Gastroesophageal sphincter (tissue), 4 donors: ENCODE measurements at regions not wholly inside any gene's neighbourhood (a gene's known extent, or its start where the extent isn't known, plus 50 kb on each side); places are given as distances from the start of the nearest gene placed in this dataset.

Source experiments
- ATAC-seq: fragments of 150-250 bp; one replicate; pipeline ENCODE4 v1.9.1; 2016; ENCODE audit warnings: mild to moderate bottlenecking, moderate library complexity
- H3K27ac ChIP-seq, 4 donors: fragments of 200-600 bp; sonication (generic) in 3 of 4; 1 replicate in 3 of 4; 2 replicates in 1 of 4; pipeline ENCODE4 v1.5.1; 2016 to 2019
- H3K27me3 ChIP-seq: fragments of 200-600 bp; sonication (generic); one replicate; pipeline ENCODE4 v1.5.1; 2019
- H3K36me3 ChIP-seq, 2 donors: fragments of 200-600 bp; sonication (generic); one replicate each; pipeline ENCODE4 v1.5.1; 2019; ENCODE audit warnings: control low read depth in 1 of 2
- H3K4me1 ChIP-seq, 3 donors: fragments of 200-600 bp; sonication (generic); 1 replicate in 2 of 3; 2 replicates in 1 of 3; pipeline ENCODE4 v1.5.1; 2016 to 2019; ENCODE audit warnings: control low read depth in 2 of 3
- H3K4me3 ChIP-seq, 2 donors: fragments of 200-600 bp; sonication (generic); one replicate each; pipeline ENCODE4 v1.5.1; 2019; ENCODE audit warnings: mild to moderate bottlenecking in 1 of 2, moderate library complexity in 1 of 2
- H3K9me3 ChIP-seq, 3 donors: fragments of 200-600 bp; sonication (generic); one replicate each; pipeline ENCODE4 v1.5.1; 2017 to 2019; ENCODE audit warnings: control low read depth in 2 of 3
- EP300 ChIP-seq: sonication (generic); formaldehyde crosslinking; IDR thresholded peaks from one replicate; pipeline ENCODE4 v1.6.1; 2017; ENCODE audit warnings: antibody characterized with exemption, mild to moderate bottlenecking
- POLR2A ChIP-seq, 2 donors: fragments of 450-650 bp; IDR thresholded peaks; one replicate each; pipeline ENCODE4 v1.6.1; 2017; ENCODE audit warnings: antibody characterized with exemption in 2 of 2, mild to moderate bottlenecking in 2 of 2, moderate library complexity in 1 of 2
- POLR2AphosphoS5 ChIP-seq: sonication (generic); formaldehyde crosslinking; IDR thresholded peaks from one replicate; pipeline ENCODE4 v1.6.1; 2017; ENCODE audit warnings: antibody characterized with exemption
- WGBS, 2 donors: methylation state at CpG; one replicate each; pipeline ENCODE4 v1.1.5; 2018; ENCODE audit warnings: low coverage in 1 of 2; 5-methylcytosine and 5-hydroxymethylcytosine counted together
- TF ChIP-seq, protein P1 (sequence below), 4 experiments: fragments of 200-600 bp in 2 of 4; fragments of 450-650 bp in 2 of 4; sonication (generic) in 1 of 4; IDR thresholded peaks; one replicate each; pipeline ENCODE4 v1.5.1; 2017 to 2019; ENCODE audit warnings: antibody characterized with exemption in 4 of 4, mild to moderate bottlenecking in 2 of 4, moderate library complexity in 2 of 4

DNA sequence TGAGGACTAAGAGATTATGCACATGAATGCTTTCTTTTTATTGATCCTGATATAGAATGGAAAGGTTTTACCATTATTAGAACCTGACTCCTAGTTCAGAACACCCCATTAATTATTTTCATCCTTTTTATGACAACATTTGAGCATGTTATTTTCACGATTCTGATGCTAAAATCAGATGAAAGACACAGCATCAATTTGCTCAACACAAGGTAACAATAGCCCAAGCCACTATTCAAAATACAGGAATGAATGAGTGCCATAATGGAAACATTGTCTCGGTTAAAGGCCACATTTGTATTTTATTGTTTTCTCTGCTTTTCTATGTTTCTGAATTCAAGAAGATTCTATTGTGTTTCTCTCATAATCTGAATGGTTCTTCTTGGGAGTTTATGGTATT, 126.3 kb upstream of the POF1B start:
- Histone ChIP-seq H3K9me3 (no peaks in the 10 kb centered on the region), H3K27ac (no peak overlapping the region), H3K27me3 (no peaks in the 10 kb centered on the region), H3K4me3 (no peak overlapping the region), H3K36me3 (no peaks in the 10 kb centered on the region), H3K4me1 (no peaks in the 10 kb centered on the region)
- no peak for ATAC-seq
- WGBS, 2 donors = 51 to 58% methylated on average over 2 of the region's 2 CpGs
- TF ChIP-seq POLR2AphosphoS5 (no peak), EP300 (no peak), POLR2A (IDR thresholded peaks at IDR 0.05) (no peak)
- TF ChIP-seq, protein P1, sequence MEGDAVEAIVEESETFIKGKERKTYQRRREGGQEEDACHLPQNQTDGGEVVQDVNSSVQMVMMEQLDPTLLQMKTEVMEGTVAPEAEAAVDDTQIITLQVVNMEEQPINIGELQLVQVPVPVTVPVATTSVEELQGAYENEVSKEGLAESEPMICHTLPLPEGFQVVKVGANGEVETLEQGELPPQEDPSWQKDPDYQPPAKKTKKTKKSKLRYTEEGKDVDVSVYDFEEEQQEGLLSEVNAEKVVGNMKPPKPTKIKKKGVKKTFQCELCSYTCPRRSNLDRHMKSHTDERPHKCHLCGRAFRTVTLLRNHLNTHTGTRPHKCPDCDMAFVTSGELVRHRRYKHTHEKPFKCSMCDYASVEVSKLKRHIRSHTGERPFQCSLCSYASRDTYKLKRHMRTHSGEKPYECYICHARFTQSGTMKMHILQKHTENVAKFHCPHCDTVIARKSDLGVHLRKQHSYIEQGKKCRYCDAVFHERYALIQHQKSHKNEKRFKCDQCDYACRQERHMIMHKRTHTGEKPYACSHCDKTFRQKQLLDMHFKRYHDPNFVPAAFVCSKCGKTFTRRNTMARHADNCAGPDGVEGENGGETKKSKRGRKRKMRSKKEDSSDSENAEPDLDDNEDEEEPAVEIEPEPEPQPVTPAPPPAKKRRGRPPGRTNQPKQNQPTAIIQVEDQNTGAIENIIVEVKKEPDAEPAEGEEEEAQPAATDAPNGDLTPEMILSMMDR (IDR thresholded peaks at IDR 0.05) = no peak

DNA sequence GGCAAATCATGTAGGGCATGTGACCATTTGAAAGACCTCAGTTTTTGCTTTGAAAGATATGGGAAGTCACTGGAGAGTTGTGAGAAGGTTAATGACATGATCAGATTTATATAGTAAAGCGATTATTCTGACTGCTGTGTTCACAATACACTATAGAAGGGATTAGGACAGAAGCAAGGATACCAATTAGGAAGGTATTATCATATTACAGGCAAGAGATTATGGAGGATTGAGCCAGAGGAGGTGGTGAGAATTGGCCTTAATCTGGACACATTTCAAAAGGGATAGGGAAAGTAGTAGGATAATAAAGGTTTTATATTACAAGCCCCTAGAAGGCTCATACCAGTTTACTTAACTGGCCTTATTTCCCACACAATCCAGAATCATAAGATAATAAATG, 124.9 kb upstream of the POF1B start:
- H3K27me3 ChIP-seq = no peaks in the 10 kb centered on the region
- TF ChIP-seq POLR2AphosphoS5 (no peak), EP300 (no peak), POLR2A (IDR thresholded peaks at IDR 0.05) (no peak)
- WGBS, 2 donors = 64% methylated on average over 1 of the region's 1 CpG; no CpG with 5 or more reads in 1 of the 2 donors
- no peak overlapping the region for H3K4me3 ChIP-seq
- no peaks in the 10 kb centered on the region for H3K36me3 ChIP-seq
- no peaks in the 10 kb centered on the region for H3K4me1 ChIP-seq
- no peak for ATAC-seq
- H3K9me3 ChIP-seq = no peaks in the 10 kb centered on the region
- no peak overlapping the region for H3K27ac ChIP-seq

DNA sequence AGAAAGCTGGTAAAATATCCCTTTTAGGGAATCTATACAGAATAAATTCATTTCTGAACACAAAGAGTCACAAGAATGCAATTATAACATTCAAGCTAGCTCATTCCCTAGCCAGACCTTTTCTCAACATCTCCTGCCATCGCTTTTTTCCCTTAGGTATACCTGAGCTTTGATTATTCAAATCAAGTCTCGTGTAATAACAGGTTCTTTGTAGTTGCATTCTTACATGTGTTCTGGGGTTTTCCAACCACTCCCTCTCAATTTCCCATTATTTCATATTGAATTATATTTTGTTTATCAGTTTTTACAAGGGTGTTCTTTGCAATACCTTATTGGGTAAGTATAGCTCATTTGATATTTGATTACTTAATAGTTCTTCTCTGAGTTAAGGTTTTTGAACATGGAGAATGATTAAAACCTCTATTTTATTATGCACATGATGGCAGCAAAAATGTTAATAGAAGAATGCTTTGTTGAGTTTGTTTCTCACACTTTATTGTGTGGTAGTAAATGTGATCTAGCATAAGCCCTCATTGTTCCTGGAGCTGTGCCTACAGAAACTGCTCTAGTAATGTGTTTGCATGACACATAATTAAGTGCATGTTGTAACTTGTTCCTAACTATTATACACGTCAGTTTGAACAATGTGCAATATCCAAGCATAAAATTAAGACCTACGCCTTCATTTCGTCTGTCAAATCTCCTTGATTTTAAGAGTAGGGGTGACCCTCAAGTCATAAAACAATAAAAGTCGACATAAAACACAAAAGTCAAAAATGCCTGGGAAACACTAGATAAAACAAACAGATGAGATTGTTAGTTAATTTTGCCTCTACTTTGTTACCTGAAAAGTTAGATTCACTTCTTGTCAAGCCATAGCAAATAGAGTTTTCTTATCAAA, 124.0 kb upstream of the POF1B start:
- H3K27me3 ChIP-seq = no peaks in the 10 kb centered on the region
- 49 to 71% methylated on average over 6 of the region's 6 CpGs for WGBS, 2 donors
- H3K27ac ChIP-seq = no peak overlapping the region
- no peaks in the 10 kb centered on the region for H3K9me3 ChIP-seq
- H3K4me1 ChIP-seq = no peaks in the 10 kb centered on the region
- TF ChIP-seq EP300 (no peak), POLR2AphosphoS5 (no peak), POLR2A (IDR thresholded peaks at IDR 0.05) (no peak)
- TF ChIP-seq, protein P1 (IDR thresholded peaks at IDR 0.05) = no peak
- H3K36me3 ChIP-seq = no peaks in the 10 kb centered on the region
- H3K4me3 ChIP-seq = no peak overlapping the region
- ATAC-seq = no peak

DNA sequence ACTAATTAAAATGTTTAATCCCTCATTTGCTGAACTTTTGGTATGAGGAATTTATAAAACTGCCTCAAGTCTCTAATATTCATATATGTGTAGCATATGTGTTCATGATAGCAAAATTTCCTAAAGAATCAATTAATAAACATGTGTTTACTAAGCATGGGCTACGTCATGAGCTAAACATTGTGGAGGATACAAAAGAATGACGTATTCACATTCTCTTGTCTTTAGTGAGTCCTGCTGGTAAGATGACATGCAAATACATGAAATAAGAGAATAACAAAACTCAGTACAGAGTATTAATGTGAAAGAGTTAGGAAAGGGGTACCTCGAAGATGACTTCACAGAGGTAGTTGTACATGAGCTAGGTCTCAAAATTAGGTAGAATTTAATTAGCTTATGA, 121.9 kb upstream of the POF1B start:
- no peak for ATAC-seq
- no peaks in the 10 kb centered on the region for H3K27me3 ChIP-seq
- TF ChIP-seq, protein P1 (IDR thresholded peaks at IDR 0.05) = no peak
- no peak for TF ChIP-seq POLR2AphosphoS5
- TF ChIP-seq POLR2A (IDR thresholded peaks at IDR 0.05) = no peak
- TF ChIP-seq EP300 = no peak
- H3K9me3 ChIP-seq = no peaks in the 10 kb centered on the region
- no peak overlapping the region for H3K4me3 ChIP-seq
- no peak overlapping the region for H3K27ac ChIP-seq
- no peaks in the 10 kb centered on the region for H3K36me3 ChIP-seq
- WGBS, 2 donors = 51 to 59% methylated on average over 3 of the region's 3 CpGs
- H3K4me1 ChIP-seq = no peaks in the 10 kb centered on the region

DNA sequence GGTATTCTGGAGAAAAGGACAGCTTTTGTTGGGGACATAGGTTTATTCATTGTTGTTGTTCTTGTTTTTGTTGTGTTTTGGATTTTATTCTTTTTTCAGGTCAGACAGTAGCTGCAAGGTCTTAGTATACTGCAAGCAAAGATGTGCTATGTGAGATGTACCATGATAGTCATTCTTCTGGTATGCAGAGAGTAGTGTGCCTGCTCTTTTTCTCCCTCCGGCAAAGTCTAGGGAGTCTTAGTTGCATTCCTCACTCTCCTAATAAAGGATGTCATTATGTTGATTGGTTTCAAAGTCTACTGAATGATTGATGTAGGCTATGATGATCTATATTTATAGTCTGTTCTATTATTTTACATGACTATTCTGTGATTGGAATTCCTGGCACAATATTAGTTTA, 119.9 kb upstream of the POF1B start:
- Histone ChIP-seq H3K4me3 (no peak overlapping the region), H3K36me3 (no peaks in the 10 kb centered on the region), H3K27ac (no peak overlapping the region), H3K27me3 (no peaks in the 10 kb centered on the region), H3K4me1 (no peaks in the 10 kb centered on the region), H3K9me3 (no peaks in the 10 kb centered on the region)
- no peak for ATAC-seq
- 50% methylated on average over 1 of the region's 1 CpG; no CpG with 5 or more reads in 1 of the 2 donors for WGBS, 2 donors
- TF ChIP-seq POLR2A (IDR thresholded peaks at IDR 0.05) (no peak), POLR2AphosphoS5 (no peak), EP300 (no peak)
- TF ChIP-seq, protein P1 (IDR thresholded peaks at IDR 0.05) = no peak
